H54 (cell line): ENCODE measurements at regions not wholly inside any gene's neighbourhood (a gene's known extent, or its start where the extent isn't known, plus 50 kb on each side); places are given as distances from the start of the nearest gene placed in this dataset.

Experiments used
- DNase-seq: peaks from one replicate; pipeline ENCODE4 v3.0.0; 2011; ENCODE audit warnings: low spot score, mixed read lengths; ENCODE audit not compliant: insufficient read length
- FAIRE-seq: peaks from 3 replicates; lab custom pipeline; 2011; peaks lifted over from hg19 to GRCh38; lab: Jason Lieb, UNC
- POLR2A ChIP-seq: IDR thresholded peaks from 2 replicates; pipeline ENCODE4 v1.6.1; 2011; ENCODE audit warnings: low read depth, mild to moderate bottlenecking, low read length

DNA sequence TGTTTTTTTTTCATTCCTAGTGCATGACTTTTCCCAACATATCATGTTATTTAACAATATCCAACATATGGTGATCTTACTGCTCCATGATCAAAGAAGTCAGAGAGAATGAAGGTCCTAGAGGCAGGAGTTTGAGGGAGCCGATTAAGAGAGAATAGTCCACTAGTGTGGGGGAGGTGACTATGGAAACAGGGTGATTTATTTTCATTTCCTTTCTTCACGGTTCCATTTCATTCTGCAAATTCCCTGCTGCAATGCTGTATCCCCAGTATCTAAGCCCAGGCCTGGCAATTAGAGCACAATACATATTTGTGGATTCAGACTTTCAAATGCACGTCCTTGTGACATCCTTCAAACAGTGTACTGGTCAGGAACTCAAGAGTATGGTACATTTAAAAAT, 91.4 kb downstream of the CD83 start:
- no peak for DNase-seq
- no peak for FAIRE-seq
- TF ChIP-seq POLR2A: no peak

- DNase-seq (no peak), FAIRE-seq (no peak)
- no peak for TF ChIP-seq POLR2A
Observed at GRCh38 chr6:14210077-14210476, 92.5 kb downstream of the CD83 start.

- FAIRE-seq: no peak
- TF ChIP-seq POLR2A: peak; percentile 43; the same call in 1 of the 2 replicates
- DNase-seq: peak; percentile 99
Observed at GRCh38 chr6:14210663-14211561, 93.3 kb downstream of the CD83 start.

GRCh38 chr6:14211562-14211942, 94.0 kb downstream of the CD83 start:
- no peak for TF ChIP-seq POLR2A
- no peak for DNase-seq
- FAIRE-seq: no peak

DNA sequence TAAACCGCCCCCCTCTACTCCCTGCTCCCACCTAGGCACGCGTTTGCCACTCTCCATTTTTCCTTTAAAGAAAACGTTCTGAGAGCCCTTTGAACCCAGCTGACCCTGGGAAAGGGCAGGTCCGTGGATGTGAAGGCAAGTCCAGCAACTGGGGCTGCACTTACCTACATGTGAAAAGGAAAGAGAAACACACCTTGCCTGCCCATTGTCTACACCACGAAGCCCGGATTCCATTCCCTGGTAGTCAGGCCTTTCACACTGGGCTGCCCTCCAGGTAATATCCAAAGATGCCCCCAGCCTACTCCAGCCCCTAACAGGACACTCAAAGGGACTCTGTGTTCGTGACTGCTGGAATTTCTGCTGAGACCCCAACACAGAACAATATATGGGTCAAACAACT, 94.4 kb downstream of the CD83 start:
- no peak for TF ChIP-seq POLR2A
- FAIRE-seq (no peak), DNase-seq (no peak)

DNA sequence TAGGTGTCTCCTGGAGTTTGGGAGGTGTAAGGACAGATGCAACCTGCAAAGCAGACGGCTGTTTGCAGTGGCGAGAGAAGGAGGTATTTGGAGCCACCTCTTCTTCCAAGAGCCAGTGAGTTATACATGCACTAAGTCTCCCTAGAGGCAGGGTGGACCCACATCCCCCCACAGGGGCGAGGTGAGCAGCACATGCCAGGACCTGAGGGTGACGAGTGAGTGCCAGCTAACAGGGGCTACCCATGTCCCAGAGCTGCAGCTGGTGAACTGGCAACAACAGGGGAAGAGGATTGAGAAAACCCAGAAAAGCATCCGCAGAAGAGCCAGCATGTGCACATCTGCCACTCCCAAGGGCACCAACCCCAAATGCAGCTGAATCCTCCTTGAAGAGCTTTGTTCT, 95.1 kb downstream of the CD83 start:
- no peak for TF ChIP-seq POLR2A
- DNase-seq: no peak
- FAIRE-seq: no peak

DNA sequence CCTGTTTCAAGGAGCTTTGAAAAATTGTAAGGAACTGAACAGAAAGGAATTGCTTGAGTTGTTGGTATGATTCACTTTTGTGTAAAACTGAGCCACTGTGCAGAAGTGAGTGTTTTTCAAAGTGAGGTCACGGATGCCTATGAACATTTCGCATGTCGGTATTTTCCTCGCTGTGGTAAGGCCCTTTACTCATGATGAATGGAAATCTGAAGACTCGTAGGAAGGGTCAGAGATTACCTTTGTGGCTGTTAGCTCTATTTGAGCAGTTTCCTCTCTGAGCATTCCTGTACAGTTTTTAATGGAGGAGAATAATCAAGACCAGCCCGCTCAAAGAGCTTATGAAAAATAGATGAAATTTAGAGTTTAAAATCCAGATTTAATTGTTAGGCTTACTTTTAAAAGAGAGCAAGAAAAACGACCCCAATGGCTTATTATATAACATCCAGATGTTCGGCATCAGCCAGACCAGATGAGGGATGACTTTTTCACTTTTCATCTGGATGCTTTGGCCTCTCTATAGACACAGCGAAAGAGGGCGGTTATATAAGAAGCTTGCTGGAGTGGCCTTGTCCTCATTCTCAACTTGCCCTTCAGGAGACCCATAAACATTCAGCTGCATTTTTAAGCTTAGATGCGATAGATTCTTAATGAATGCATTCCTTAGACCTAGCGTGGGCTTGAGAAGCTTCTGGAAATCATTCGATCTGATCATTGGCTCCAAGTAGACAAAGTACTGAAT, 99.5 kb downstream of the CD83 start:
- FAIRE-seq (no peak), DNase-seq (no peak)
- no peak for TF ChIP-seq POLR2A

GRCh38 chr6:14217728-14218518, 100.4 kb downstream of the CD83 start:
- FAIRE-seq: no peak
- no peak for DNase-seq
- TF ChIP-seq POLR2A: no peak

GRCh38 chr6:14218519-14218800, 100.9 kb downstream of the CD83 start:
- no peak for DNase-seq
- TF ChIP-seq POLR2A: no peak
- no peak for FAIRE-seq

- DNase-seq (no peak), FAIRE-seq (no peak)
- TF ChIP-seq POLR2A: no peak
Observed at GRCh38 chr6:14221564-14222279, 104.2 kb downstream of the CD83 start.

- DNase-seq: no peak
- TF ChIP-seq POLR2A: no peak
- no peak for FAIRE-seq
Observed at GRCh38 chr6:14222956-14223355, 105.4 kb downstream of the CD83 start.

GRCh38 chr6:14224359-14225103, 107.0 kb downstream of the CD83 start:
- TF ChIP-seq POLR2A: no peak
- FAIRE-seq (no peak), DNase-seq (no peak)
